SIG-M5 treated with dmso at 0.1 percent for 504 hours (cell line): ENCODE measurements at regions not wholly inside any gene's neighbourhood (a gene's known extent, or its start where the extent isn't known, plus 50 kb on each side); places are given as distances from the start of the nearest gene placed in this dataset.

Source experiments
- DNase-seq: peaks from one replicate; lab custom pipeline; 2025; ENCODE audit not compliant: unreplicated experiment; lab: John Stamatoyannopoulos, UW

- DNase-seq, result no peak
Measured at GRCh38 chr15:77798151-77798835, 165.6 kb upstream of the LINGO1 start.

- no peak for DNase-seq
Measured at GRCh38 chr15:77797270-77797669, 164.6 kb upstream of the LINGO1 start.

- no peak for DNase-seq
Measured at GRCh38 chr15:77796046-77796729, 163.5 kb upstream of the LINGO1 start.

DNA sequence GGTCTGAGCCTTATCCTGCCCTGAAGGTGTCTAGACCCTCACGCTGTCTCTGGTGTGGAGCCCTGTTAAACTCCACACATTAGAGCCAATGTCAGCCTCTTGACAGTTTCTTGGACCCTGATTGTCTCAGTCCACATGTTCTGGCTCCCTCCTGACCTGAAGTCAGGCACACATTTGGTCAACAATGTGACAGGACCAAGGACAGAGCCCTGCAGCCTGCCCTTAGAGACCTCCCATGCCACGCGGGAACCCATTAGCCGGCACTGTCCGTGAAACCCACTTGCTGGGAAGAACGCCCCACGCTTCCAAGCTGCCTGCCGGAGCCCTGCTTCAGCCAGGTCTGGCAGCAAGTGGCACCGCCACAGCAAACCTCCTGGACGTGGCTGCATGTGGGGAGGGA is 162.7 kb upstream of the LINGO1 start:
- DNase-seq, result no peak

DNA sequence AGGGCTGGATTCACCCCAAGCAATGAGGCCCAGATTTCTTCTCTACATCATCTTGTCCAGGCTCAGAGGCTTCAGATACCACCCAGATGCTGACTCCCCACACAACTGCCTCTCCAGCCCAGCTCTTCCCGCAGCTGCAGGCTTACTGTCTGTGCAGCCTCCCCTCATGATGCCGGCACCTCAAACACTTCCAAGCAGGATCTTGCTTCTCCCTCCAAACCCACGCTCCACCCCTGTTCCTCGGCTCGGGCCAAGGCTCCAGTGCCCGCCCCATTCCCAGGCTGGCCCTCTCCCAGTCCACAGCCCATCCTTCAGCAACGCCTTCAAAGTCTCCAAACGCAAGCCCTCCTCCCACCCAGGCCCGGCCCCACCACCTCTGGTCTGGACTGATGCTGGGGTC is 159.2 kb upstream of the LINGO1 start:
- no peak for DNase-seq

- no peak for DNase-seq
Measured at GRCh38 chr15:77790481-77790880, 157.8 kb upstream of the LINGO1 start.

DNA sequence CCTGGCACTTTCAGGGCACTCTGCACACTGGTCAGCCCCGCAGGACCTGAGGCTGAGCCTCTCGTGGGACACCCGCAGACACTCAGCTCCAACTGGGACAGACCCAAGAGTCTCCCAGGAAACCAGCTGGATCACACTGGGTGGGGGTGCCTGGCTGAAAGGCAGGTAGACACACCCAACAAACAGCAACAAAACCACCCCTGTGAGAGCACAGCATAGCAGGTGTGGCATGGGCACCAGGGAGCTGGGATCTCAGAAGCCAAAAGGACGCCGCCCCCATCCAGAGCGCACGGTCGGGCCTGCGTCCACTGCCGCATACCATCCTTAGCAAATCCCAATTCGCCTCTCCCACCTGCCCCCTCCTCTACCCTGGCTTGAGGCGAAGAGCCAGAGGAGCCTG is 154.2 kb upstream of the LINGO1 start:
- DNase-seq, result no peak

- DNase-seq, result no peak
Measured at GRCh38 chr15:77786181-77786890, 153.6 kb upstream of the LINGO1 start.

DNA sequence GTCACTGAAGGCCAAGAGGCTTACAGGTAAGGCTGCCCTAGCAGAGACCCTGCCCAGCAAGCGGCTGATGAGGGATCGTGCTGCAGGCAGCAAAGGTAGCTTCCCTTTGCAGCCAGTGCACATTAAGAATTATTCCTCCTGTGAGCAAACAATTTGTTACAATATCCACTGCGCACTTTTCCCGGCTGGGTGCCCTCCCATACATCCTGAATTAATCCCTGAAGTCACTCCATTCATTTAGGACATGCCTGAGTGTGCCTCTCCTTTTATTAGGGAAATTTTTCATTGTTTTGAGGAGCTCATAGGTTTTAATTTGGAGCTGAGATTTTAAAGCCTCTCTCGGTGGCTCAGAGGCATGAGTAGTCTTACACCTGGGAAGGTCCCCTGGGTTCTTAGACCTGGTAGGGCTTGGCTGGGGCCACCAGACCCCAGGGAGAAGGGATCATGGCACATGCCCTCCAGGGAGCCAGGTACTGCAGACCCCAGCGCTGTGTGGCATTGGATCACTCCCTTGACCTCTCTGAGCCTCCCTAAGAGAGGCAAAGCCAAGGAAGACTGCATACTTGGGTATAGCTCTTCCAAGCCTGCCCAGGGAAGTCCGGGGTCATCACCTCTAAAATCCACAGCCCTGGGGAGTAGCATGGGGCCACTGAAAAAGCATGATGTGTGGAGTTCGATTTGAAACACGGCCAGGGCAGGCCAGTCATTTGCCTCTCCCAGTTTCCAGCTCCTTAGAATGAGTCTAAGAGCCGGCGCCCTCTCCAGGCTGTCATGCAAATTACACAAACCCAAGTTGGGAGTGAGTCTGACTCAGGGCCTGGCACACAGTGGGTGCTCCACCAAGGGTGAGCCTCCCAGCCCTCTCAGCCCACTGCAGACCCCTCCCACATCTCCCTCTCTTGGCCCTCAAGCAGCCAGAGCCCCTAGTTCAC is 151.9 kb upstream of the LINGO1 start:
- DNase-seq, result no peak

- DNase-seq, result no peak
Measured at GRCh38 chr15:77783636-77784035, 150.9 kb upstream of the LINGO1 start.

DNA sequence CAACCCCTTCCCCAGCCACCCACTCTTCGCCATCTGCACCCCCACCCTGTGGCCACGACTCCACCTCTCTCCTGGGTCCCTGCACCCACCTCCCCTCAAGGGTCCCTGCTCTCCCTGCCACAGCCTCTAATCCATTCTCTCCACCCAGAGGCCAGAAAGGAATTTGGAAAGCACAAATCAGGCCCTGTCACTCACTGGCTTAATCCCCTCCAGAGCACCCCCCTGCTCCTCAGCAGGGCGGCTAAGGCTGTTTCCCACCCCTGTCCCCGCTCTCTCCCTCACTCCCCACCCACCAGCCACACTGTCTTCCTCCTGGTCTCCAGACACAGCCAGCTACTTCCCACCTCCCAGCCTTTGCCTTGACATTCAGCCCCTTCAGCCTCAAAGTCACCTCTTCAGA is 150.0 kb upstream of the LINGO1 start:
- no peak for DNase-seq

GRCh38 chr15:77781946-77782240 is 149.2 kb upstream of the LINGO1 start:
- no peak for DNase-seq

DNA sequence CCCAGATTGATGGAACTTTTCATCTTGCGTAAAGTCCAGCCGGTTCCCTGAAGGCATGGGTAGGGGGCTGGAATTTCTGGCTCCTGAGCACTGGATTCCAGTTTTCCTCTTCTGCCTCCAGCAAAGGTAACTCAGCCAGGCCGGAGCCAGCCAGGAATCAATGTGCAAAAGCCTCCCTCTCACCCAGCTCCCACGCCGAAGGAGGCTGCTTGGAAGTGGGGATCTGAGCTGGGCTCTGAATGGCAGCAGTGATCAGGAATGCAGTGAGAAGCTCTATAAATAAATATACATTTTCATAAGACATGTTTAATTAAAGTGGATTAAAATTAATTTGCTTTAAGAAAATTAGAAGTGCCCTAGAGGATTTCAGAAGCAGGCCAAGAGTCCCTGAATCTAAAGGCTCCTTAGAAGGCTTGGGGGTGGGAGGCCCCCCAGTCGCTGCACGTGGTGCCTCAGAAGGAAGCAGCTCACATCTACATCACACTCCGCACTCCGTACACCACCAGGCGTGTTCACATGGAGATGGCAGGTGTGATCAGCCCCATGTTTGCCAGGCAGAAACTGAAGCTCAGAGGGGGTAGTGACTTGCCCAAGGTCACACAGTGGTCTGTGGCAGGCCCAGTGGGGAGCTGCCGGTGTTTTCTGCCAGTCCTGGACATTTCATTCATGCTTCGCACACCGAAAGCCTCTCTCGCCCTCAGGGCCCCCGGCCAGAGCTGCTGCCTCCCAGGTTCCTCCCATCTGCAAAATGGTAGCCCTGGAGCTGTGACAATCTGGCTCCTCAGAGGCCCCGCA is 148.6 kb upstream of the LINGO1 start:
- DNase-seq, result no peak

DNA sequence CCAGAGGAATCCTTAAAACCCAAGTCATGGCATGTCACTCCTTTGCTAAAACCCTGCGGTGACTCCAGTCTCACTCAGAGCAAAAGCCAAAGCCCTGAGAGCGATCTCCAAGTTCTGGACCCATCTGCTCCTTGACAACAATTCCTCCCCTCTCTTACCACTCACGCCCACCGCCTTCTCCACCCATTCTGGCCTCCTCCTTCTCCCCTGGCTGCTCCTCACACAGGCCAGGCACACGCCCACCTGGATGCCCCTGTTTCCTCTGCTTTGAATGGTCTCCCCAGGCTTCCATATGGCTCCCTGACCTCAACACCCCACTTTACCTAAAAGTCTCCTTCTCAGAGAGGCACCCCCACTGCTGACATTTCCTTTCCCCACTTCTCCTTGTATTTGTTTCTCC is 146.1 kb upstream of the LINGO1 start:
- no peak for DNase-seq

DNA sequence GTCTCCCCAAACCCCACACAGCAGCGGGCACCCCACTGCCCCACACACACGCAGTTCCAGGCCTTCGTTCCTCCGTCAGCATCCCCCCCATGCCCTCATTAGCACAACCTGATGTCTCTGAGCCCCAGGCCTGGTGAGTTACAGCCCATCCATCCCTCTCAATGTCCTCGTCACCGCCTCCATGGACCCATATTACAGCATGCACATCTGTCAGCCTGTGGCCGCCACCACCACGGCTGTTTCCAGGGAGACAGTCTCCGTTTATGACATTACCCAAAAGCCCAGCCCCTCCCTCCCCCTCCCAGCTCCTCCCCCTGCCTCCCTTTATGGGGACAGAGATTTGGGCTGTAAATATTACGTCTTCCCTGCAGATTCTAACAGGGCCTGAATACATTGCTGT is 143.1 kb upstream of the LINGO1 start:
- no peak for DNase-seq

DNA sequence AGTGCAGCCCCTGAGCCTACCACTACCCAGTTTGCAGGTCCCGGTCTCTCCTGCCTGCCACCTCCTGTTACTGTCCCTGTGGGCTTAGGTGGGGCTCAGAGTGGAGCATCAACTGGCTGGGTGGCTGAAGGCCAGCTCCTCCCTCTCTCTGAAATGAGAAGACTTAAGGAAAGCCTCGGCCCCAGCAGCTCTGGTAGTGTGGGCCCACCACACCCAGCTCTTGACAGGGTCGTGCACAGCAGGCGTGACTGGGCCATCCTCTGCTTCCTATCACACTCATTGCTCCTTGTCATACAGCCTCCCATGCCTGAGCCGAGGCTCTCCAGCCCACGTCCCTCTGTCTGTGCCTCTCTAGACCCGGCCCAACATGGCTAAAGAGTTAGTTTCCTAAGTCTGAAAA is 142.7 kb upstream of the LINGO1 start:
- no peak for DNase-seq

GRCh38 chr15:77774350-77774749 is 141.6 kb upstream of the LINGO1 start:
- no peak for DNase-seq

- DNase-seq, result no peak
Measured at GRCh38 chr15:77773903-77774302, 141.2 kb upstream of the LINGO1 start.

GRCh38 chr15:77772641-77773402 is 140.1 kb upstream of the LINGO1 start:
- no peak for DNase-seq

- DNase-seq, result no peak
Measured at GRCh38 chr15:77771616-77772015, 138.9 kb upstream of the LINGO1 start.
